ENCODE measurements at regions not wholly inside any gene's neighbourhood (a gene's known extent, or its start where the extent isn't known, plus 50 kb on each side); places are given as distances from the start of the nearest gene placed in this dataset.

GRCh38 chr21:31500982-31501381 is 156.9 kb upstream of the TIAM1 start:
- WGBS (ENCODE audit: insufficient coverage, insufficient replicate concordance, low lambda C conversion rate, missing lambda C conversion rate), result 38% methylated on average over 7 of the region's 7 CpGs
- ChIA-PET CTCF (interaction anchor here (1.1 to 1.3 kb wide), 2 partner anchors 80 to 153 kb away, joined by 3 to 4 read pairs; no protein-coding TSS in a partner anchor), POLR2A (no interaction called here)

GRCh38 chr21:31500071-31500470 is 156.0 kb upstream of the TIAM1 start:
- no peak for DNase-seq (ENCODE audit: low read depth, low spot score)
- H2AFZ ChIP-seq (ENCODE audit: control insufficient read depth, low read depth, low read length), result no peak overlapping the region
- ATAC-seq, result no peak
- FAIRE-seq, result no peak
- no peaks in the 10 kb centered on the region for H3K79me2 ChIP-seq (ENCODE audit: control insufficient read depth, insufficient read depth, low read length)
- in situ Hi-C loops (cut with MboI), result no loop called here
- WGBS (ENCODE audit: insufficient coverage, insufficient replicate concordance, low lambda C conversion rate, missing lambda C conversion rate), result 17% methylated on average over 5 of the region's 5 CpGs
- H3K9me3 ChIP-seq (replicated peaks; ENCODE audit: control insufficient read depth, insufficient read depth, low read length), result no peaks in the 10 kb centered on the region
- RAD21 ChIA-PET (ENCODE audit: unreplicated experiment), result interaction anchor here (0.6 kb wide), 1 partner anchor 291 kb away, joined by 3 read pairs; no protein-coding TSS in a partner anchor
- intact Hi-C loops (cut with micrococcal nuclease; ENCODE audit: unreplicated experiment), result no loop called here
- SMC1A ChIA-PET (ENCODE audit: uncharacterized antibody, unreplicated experiment), result interaction anchor here (0.9 to 1.2 kb wide), 2 partner anchors 59 to 81 kb away, joined by 3 to 7 read pairs; no protein-coding TSS in a partner anchor
- no TSS peak for BruUV-seq (replicated peaks)
- no peaks in the 10 kb centered on the region for H3K36me3 ChIP-seq (ENCODE audit: control insufficient read depth in 2 of 2, insufficient read depth in 2 of 2, low read length in 1 of 2)
- TF ChIP-seq LARP7 (IDR thresholded peaks at IDR 0.05) (no peak), STAT3 (IDR thresholded peaks at IDR 0.05; ENCODE audit: low read depth, low read length) (no peak), NR2C1 (IDR thresholded peaks at IDR 0.05) (no peak), CEBPZ (IDR thresholded peaks at IDR 0.05; ENCODE audit: low read depth, low read length) (no peak), SPI1 (IDR thresholded peaks at IDR 0.05; ENCODE audit: borderline replicate concordance, insufficient read depth, low read depth, low read length) (no peak), PBX3 (IDR thresholded peaks at IDR 0.05; ENCODE audit: insufficient replicate concordance, low read depth, low read length) (no peak), HDAC6 (IDR thresholded peaks at IDR 0.05; ENCODE audit: unreplicated experiment) (no peak)
- H3K4me3 ChIP-seq, result no peak overlapping the region
- no peaks in the 10 kb centered on the region for H3K27me3 ChIP-seq (replicated peaks in 1 of 2; ENCODE audit: control insufficient read depth in 2 of 2, insufficient read depth in 2 of 2, low read length in 1 of 2)
- no peak overlapping the region for H3K4me2 ChIP-seq (ENCODE audit: control insufficient read depth, insufficient read depth)
- no peaks in the 10 kb centered on the region for H4K20me1 ChIP-seq (ENCODE audit: control insufficient read depth, insufficient read depth)
- POLR2A ChIA-PET, result no interaction called here
- no peak overlapping the region for H3K9ac ChIP-seq (ENCODE audit: control insufficient read depth, insufficient read depth, low read length)
- H3K4me1 ChIP-seq (ENCODE audit: control insufficient read depth, insufficient read depth, low read length), result no peaks in the 10 kb centered on the region
- CTCF ChIA-PET, result interaction anchor here (0.8 to 1.1 kb wide), 3 partner anchors 54 to 465 kb away, joined by 3 read pairs; no protein-coding TSS in a partner anchor
- H3K27ac ChIP-seq (ENCODE audit: control insufficient read depth, insufficient read depth), result no peak overlapping the region

More at GRCh38 chr21:31500982-31501381, 156.9 kb upstream of the TIAM1 start:
- H3K27ac ChIP-seq (ENCODE audit: control insufficient read depth, insufficient read depth), result no peak overlapping the region
- no peaks in the 10 kb centered on the region for H4K20me1 ChIP-seq (ENCODE audit: control insufficient read depth, insufficient read depth)
- ChIA-PET RAD21 (ENCODE audit: unreplicated experiment) (interaction anchor here (0.6 kb wide), 1 partner anchor 25 kb away, joined by 3 read pairs; no protein-coding TSS in a partner anchor), SMC1A (ENCODE audit: uncharacterized antibody, unreplicated experiment) (no interaction called here)
- H3K9me3 ChIP-seq (replicated peaks; ENCODE audit: control insufficient read depth, insufficient read depth, low read length), result no peaks in the 10 kb centered on the region
- H3K4me2 ChIP-seq (ENCODE audit: control insufficient read depth, insufficient read depth), result no peak overlapping the region
- H3K79me2 ChIP-seq (ENCODE audit: control insufficient read depth, insufficient read depth, low read length), result no peaks in the 10 kb centered on the region
- in situ Hi-C loops (cut with MboI), result no loop called here
- no peak for TF ChIP-seq IKZF2 (IDR thresholded peaks at IDR 0.05)
- no peak for TF ChIP-seq BACH1 (IDR thresholded peaks at IDR 0.05; ENCODE audit: borderline replicate concordance)
- TF ChIP-seq NRF1 (conservative IDR thresholded peaks at IDR 0.05; ENCODE audit: low read depth, low read length), result no peak
- no peak for TF ChIP-seq IRF5 (IDR thresholded peaks at IDR 0.05; ENCODE audit: borderline replicate concordance)
- no peak for DNase-seq (ENCODE audit: low read depth, low spot score)
- no peaks in the 10 kb centered on the region for H3K36me3 ChIP-seq (ENCODE audit: control insufficient read depth in 2 of 2, insufficient read depth in 2 of 2, low read length in 1 of 2)
- ATAC-seq, result no peak
- BruUV-seq (replicated peaks), result no TSS peak
- H3K4me3 ChIP-seq, result no peak overlapping the region
- no peaks in the 10 kb centered on the region for H3K4me1 ChIP-seq (ENCODE audit: control insufficient read depth, insufficient read depth, low read length)
- H3K9ac ChIP-seq (ENCODE audit: control insufficient read depth, insufficient read depth, low read length), result no peak overlapping the region
- no peak for FAIRE-seq
- H3K27me3 ChIP-seq (replicated peaks in 1 of 2; ENCODE audit: control insufficient read depth in 2 of 2, insufficient read depth in 2 of 2, low read length in 1 of 2), result no peaks in the 10 kb centered on the region
- H2AFZ ChIP-seq (ENCODE audit: control insufficient read depth, low read depth, low read length), result no peak overlapping the region
- intact Hi-C loops (cut with micrococcal nuclease; ENCODE audit: unreplicated experiment), result no loop called here
